Liver (tissue), 3 donors: ENCODE measurements at regions not wholly inside any gene's neighbourhood (a gene's known extent, or its start where the extent isn't known, plus 50 kb on each side); places are given as distances from the start of the nearest gene placed in this dataset.

ENCODE experiments used
- EGR1 ChIP-seq, 2 donors: IDR thresholded peaks; 2 replicates each; pipeline ENCODE4 v1.6.1; 2016 to 2018; ENCODE audit warnings: antibody characterized with exemption in 2 of 2, low read depth in 2 of 2
- GABPA ChIP-seq, 2 donors: IDR thresholded peaks in 1 of 2; conservative IDR thresholded peaks in 1 of 2; 2 replicates each; pipeline ENCODE4 v1.6.1; 2016; ENCODE audit warnings: antibody characterized with exemption in 2 of 2, mild to moderate bottlenecking in 1 of 2, moderate library complexity in 1 of 2
- RAD21 ChIP-seq, 2 donors: IDR thresholded peaks; 2 replicates each; pipeline ENCODE4 v1.6.1; 2016; ENCODE audit warnings: antibody characterized with exemption in 2 of 2, mild to moderate bottlenecking in 2 of 2
- REST ChIP-seq: IDR thresholded peaks from 2 replicates; pipeline ENCODE4 v1.6.1; 2016; ENCODE audit warnings: antibody characterized with exemption, mild to moderate bottlenecking
- SP1 ChIP-seq: IDR thresholded peaks from 2 replicates; pipeline ENCODE4 v1.6.1; 2018; ENCODE audit warnings: antibody characterized with exemption, mild to moderate bottlenecking
- TAF1 ChIP-seq: conservative IDR thresholded peaks from 2 replicates; pipeline ENCODE4 v1.6.1; 2016; ENCODE audit warnings: antibody characterized with exemption, mild to moderate bottlenecking
- TF ChIP-seq, protein P1 (sequence below): fragments of 150-350 bp; IDR thresholded peaks from 2 replicates; pipeline ENCODE4 v1.5.1; 2017; ENCODE audit warnings: improper control_type of control experiment, low read depth, low read length; ENCODE audit not compliant: missing input control
- TF ChIP-seq, protein P2 (sequence below): IDR thresholded peaks from 2 replicates; pipeline ENCODE4 v1.6.1; 2016; ENCODE audit warnings: antibody characterized with exemption
- TF ChIP-seq, protein P3 (sequence below): IDR thresholded peaks from 2 replicates; pipeline ENCODE4 v1.6.1; 2016; ENCODE audit warnings: antibody characterized with exemption
- donor health status: healthy.
- donor health status: healthy.

DNA sequence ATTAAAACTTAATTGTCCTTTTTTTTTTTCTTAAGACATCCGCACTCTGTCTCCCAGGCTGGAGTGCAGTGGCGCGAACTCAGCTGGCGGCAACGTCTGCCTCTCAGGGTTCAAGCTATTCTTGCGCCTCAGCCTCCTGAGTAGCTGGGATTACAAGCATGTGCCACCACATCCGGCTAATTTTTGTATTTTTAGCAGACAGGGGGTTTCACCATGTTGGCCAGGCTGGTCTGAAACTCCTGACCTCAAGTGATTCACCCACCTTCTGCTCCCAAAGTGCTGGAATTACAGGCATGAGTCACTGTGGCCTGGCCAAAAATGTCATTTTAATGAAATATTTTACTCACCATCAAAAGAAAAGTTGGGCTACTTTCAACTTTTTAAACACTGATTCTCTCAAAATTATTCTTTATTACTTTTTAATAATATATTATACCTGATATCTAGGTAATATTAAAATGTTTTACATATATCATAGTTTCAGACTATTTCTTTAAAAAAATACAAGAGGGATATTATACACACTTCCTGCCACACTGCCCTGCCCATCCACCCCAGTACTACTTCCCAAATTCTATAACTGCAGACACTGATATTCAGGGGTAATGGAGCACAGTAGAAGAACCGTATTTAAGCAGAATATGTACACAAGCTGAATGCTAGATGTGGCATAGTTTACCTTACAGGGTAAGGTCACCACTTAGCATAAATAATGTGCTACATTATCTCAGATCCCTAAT lies 723.9 kb upstream of the ZNF385D start:
- TF ChIP-seq, protein P1, sequence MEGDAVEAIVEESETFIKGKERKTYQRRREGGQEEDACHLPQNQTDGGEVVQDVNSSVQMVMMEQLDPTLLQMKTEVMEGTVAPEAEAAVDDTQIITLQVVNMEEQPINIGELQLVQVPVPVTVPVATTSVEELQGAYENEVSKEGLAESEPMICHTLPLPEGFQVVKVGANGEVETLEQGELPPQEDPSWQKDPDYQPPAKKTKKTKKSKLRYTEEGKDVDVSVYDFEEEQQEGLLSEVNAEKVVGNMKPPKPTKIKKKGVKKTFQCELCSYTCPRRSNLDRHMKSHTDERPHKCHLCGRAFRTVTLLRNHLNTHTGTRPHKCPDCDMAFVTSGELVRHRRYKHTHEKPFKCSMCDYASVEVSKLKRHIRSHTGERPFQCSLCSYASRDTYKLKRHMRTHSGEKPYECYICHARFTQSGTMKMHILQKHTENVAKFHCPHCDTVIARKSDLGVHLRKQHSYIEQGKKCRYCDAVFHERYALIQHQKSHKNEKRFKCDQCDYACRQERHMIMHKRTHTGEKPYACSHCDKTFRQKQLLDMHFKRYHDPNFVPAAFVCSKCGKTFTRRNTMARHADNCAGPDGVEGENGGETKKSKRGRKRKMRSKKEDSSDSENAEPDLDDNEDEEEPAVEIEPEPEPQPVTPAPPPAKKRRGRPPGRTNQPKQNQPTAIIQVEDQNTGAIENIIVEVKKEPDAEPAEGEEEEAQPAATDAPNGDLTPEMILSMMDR: no peak
- TF ChIP-seq RAD21 (IDR thresholded peaks at IDR 0.05): no peak
- no peak for TF ChIP-seq EGR1 (IDR thresholded peaks at IDR 0.05; ENCODE audit: low read depth in 2 of 2)
- no peak for TF ChIP-seq REST
- TF ChIP-seq, protein P2, sequence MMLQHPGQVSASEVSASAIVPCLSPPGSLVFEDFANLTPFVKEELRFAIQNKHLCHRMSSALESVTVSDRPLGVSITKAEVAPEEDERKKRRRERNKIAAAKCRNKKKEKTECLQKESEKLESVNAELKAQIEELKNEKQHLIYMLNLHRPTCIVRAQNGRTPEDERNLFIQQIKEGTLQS: no peak
- TF ChIP-seq GABPA (IDR thresholded peaks at IDR 0.05 in 1 of 2, conservative IDR thresholded peaks at IDR 0.05 in 1 of 2): no peak
- TF ChIP-seq, protein P3, sequence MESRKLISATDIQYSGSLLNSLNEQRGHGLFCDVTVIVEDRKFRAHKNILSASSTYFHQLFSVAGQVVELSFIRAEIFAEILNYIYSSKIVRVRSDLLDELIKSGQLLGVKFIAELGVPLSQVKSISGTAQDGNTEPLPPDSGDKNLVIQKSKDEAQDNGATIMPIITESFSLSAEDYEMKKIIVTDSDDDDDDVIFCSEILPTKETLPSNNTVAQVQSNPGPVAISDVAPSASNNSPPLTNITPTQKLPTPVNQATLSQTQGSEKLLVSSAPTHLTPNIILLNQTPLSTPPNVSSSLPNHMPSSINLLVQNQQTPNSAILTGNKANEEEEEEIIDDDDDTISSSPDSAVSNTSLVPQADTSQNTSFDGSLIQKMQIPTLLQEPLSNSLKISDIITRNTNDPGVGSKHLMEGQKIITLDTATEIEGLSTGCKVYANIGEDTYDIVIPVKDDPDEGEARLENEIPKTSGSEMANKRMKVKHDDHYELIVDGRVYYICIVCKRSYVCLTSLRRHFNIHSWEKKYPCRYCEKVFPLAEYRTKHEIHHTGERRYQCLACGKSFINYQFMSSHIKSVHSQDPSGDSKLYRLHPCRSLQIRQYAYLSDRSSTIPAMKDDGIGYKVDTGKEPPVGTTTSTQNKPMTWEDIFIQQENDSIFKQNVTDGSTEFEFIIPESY: no peak
- TF ChIP-seq SP1: no peak
- TF ChIP-seq TAF1: no peak
